PFSK-1 (cell line): ENCODE measurements at regions not wholly inside any gene's neighbourhood (a gene's known extent, or its start where the extent isn't known, plus 50 kb on each side); places are given as distances from the start of the nearest gene placed in this dataset.

ENCODE experiments used
- FOXP2 ChIP-seq: optimal IDR thresholded peaks from 2 replicates; pipeline ENCODE3; 2011; ENCODE audit warnings: borderline replicate concordance, control low read depth, inconsistent platforms; ENCODE audit not compliant: insufficient read depth; ENCODE audit errors: extremely low read length, extremely low read depth
- POLR2AphosphoS5 ChIP-seq: IDR thresholded peaks from 2 replicates; pipeline ENCODE4 v1.6.1; 2012; ENCODE audit warnings: low read depth, mild to moderate bottlenecking, control low read depth, low read length, moderate library complexity
- SIN3A ChIP-seq: IDR thresholded peaks from 2 replicates; pipeline ENCODE4 v1.6.1; 2012; ENCODE audit warnings: mild to moderate bottlenecking, low read length, moderate library complexity, borderline replicate concordance; ENCODE audit not compliant: insufficient read depth
- TAF1 ChIP-seq: IDR thresholded peaks from 2 replicates; pipeline ENCODE4 v1.6.1; 2012; ENCODE audit warnings: low read length, control low read depth, borderline replicate concordance; ENCODE audit not compliant: insufficient read depth
- TF ChIP-seq, protein P1 (sequence below), 2 experiments: IDR thresholded peaks; 2 replicates each; pipeline versions ENCODE4 v1.6.1 to v1.8.0; 2011 to 2012; ENCODE audit warnings: low read depth in 2 of 2, low read length in 2 of 2, control low read depth in 1 of 2, inconsistent platforms in 1 of 2, mild to moderate bottlenecking in 1 of 2, moderate library complexity in 1 of 2; ENCODE audit not compliant: insufficient read depth in 1 of 2

DNA sequence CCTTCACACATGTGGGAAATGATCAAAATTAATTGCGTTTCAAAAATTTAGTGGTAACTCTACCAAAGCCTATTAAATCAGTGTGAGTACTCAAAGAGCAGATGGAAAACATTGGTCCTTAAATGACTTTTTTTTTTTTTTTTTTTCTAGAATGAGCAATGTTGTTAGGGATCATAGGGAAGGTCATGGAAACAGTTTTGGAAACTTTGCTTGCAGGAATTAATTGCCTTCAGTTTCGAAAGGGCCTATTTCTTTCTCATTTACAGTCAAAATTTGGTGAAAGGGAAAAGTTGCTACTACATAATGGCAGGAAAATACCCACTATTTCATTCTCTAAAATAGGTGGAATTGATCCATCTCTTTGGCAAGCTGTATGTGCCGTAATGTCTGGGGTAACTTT lies 160.9 kb downstream of the RTL9 start:
- TF ChIP-seq SIN3A: no peak
- TF ChIP-seq POLR2AphosphoS5: no peak
- TF ChIP-seq, protein P1, sequence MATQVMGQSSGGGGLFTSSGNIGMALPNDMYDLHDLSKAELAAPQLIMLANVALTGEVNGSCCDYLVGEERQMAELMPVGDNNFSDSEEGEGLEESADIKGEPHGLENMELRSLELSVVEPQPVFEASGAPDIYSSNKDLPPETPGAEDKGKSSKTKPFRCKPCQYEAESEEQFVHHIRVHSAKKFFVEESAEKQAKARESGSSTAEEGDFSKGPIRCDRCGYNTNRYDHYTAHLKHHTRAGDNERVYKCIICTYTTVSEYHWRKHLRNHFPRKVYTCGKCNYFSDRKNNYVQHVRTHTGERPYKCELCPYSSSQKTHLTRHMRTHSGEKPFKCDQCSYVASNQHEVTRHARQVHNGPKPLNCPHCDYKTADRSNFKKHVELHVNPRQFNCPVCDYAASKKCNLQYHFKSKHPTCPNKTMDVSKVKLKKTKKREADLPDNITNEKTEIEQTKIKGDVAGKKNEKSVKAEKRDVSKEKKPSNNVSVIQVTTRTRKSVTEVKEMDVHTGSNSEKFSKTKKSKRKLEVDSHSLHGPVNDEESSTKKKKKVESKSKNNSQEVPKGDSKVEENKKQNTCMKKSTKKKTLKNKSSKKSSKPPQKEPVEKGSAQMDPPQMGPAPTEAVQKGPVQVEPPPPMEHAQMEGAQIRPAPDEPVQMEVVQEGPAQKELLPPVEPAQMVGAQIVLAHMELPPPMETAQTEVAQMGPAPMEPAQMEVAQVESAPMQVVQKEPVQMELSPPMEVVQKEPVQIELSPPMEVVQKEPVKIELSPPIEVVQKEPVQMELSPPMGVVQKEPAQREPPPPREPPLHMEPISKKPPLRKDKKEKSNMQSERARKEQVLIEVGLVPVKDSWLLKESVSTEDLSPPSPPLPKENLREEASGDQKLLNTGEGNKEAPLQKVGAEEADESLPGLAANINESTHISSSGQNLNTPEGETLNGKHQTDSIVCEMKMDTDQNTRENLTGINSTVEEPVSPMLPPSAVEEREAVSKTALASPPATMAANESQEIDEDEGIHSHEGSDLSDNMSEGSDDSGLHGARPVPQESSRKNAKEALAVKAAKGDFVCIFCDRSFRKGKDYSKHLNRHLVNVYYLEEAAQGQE (IDR thresholded peaks at IDR 0.05; ENCODE audit: insufficient read depth in 1 of 2, low read depth in 2 of 2, low read length in 2 of 2): no peak
- no peak for TF ChIP-seq TAF1
- TF ChIP-seq FOXP2: no peak
